IPS-NIHi11 (cell line): ENCODE measurements at regions not wholly inside any gene's neighbourhood (a gene's known extent, or its start where the extent isn't known, plus 50 kb on each side); places are given as distances from the start of the nearest gene placed in this dataset.

Experiments used
- DNase-seq: peaks from one replicate; pipeline ENCODE4 v3.0.0; 2012; ENCODE audit warnings: mixed read lengths, low spot score

- DNase-seq = no peak
Observed at GRCh38 chr18:60775978-60776377, 403.4 kb upstream of the MC4R start.

DNA sequence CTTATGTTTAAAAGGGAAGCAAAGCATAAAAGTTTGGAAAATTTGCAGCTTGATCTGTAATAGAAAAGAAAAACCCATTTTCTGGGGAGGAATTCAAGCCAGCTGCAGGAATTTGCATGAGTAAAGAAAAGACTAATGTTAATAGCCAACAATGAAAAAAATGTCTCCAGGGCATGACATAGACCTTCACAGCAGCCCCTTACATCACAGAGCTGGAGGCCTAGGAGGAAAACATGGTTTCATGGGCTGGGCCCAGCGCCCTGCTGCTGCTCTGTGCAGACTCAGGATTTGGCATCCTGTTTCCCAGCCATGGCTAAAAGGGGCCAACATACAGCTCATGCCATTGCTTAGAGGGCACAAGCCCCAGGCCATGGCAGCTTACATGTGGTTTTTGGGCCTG, 411.6 kb upstream of the MC4R start:
- DNase-seq = no peak

- no peak for DNase-seq
Observed at GRCh38 chr18:60794802-60795201, 422.2 kb upstream of the MC4R start.

GRCh38 chr18:60804415-60804814, 431.8 kb upstream of the MC4R start:
- DNase-seq = peak; percentile 40

GRCh38 chr18:60809937-60810336, 437.4 kb upstream of the MC4R start:
- DNase-seq = no peak

DNA sequence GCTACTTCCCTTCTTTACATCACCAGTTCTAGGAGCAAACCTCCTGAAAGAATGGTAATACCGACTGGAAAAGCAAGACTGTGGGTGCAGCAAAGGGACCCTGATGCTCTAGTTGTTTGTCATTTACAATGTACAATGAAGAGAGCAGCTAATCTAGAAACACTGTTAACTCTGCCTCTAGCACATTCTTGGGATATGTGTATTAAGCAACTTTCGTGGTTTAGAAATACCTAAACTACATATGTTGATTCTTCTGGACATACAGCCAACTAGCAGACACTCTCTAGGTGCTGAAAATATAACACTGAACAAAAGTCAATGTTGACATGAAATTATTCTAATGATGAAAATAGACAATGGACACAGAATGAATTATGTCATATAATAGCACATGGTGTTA, 440.3 kb upstream of the MC4R start:
- DNase-seq = no peak

DNA sequence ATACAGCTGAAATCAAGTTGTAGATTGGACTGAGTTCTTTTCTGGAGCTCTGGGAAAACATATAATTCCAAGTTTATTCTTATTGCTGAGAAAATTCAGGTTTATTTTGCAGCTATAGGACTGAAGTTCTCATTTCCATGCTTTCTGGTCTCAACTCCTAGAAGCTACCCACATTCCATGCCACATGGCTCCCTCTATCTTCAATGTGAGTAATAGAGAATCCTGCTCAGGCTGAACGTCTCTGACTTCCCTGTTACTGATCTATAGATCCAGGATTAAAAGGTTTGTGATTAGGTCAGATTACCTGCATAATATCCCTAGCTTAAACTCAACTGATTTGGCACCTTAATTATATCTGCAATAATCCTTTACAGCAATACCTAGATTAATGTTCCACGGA, 453.8 kb upstream of the MC4R start:
- peak; percentile 12 for DNase-seq

DNA sequence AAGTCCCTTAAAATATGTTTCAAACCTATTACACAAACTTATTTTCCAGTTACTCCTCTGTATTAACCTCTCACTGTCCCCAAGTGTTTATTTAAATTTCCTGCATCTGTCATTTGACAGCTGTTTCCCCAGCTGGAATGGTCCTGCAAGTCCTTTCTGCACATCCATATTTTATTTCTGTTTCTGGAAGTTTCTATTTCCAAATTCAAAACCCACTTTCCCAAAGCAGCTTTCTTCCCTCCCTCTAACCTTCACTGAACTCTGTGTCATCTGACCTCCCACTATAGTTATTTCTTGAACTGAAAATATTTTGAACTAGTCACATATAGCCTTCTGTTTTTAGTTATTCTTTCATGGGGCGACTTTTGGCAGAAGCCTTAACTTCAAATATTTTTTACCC, 459.4 kb upstream of the MC4R start:
- DNase-seq = no peak

- DNase-seq = no peak
Observed at GRCh38 chr18:60838677-60839076, 466.1 kb upstream of the MC4R start.

- DNase-seq = no peak
Observed at GRCh38 chr18:60846396-60846795, 473.8 kb upstream of the MC4R start.

DNA sequence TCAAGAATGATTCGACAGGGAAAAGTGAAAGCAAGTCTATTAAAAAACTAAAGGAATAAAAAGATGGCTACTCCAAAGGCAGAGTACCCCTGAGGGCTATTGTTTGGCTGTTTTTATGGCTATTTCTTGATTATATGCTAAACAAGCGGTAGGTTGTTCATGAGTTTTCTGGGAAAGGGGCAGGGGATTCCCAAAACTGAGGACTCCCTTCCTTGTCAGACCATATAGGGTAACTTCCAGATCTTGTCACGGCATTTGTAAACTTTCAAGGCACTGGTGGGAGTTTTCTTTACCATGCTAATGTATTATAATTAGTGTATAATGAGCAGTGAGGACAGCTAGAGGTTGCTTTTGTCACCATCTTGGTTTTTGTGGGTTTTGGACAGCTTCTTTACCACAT, 474.9 kb upstream of the MC4R start:
- no peak for DNase-seq

DNA sequence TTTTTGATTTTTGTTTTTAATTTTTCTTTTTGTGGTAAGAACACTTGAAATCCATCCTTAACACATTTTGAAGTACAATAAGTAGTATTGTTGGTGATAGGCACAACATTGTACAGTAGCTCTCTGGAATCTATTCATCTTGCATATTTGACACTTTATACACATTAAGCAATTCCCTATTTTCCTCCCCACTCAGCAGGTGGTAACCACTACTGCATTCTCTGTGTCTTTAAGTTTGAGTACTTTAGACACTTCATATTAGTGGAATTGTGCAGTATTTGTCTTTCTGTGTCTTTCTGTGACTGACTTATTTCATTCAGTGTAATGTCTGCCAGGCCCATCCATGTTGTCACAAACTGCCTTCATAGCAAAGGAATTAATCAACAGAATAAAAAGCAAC, 471.7 kb upstream of the CDH20 start:
- DNase-seq = no peak

DNA sequence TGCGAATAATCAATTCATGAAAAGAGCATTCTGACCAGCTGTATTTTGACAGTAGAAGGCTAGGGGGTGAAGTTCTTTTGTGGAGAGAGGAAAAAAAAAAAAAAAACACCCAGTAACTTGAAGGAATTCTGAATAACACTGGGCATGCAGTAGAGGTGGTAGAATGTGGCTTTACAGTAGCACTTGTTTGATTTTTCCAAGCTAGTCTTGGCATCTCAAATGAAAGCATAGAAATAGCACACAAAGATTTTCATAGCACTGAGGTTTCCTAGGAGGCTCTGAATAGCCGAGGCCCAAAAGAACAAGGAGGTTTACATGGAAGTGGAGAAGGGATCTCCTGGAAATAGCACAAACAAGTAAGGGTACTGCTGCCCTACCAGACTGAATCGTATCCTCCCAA, 470.2 kb upstream of the CDH20 start:
- no peak for DNase-seq

DNA sequence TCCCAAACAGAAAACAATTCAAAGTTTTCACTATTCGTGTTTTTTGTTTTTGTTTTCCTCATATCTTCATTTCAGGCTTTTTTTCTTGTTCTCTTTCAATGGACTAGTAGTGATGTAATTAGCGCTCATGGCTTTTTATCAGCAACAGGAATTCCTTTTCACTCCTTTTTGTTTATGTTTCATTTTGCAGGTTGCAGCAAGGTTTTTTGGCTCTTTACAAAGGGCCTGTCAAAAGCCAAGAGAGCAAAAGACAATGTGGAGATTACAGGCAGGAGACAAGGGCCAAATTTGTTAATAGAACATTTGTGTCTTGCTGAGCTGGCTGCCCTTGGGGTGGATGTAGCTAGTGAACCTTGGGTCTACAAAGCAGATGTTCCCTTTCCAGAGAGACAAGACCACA, 467.4 kb upstream of the CDH20 start:
- no peak for DNase-seq

- no peak for DNase-seq
Observed at GRCh38 chr18:60870261-60871153, 462.7 kb upstream of the CDH20 start.

DNA sequence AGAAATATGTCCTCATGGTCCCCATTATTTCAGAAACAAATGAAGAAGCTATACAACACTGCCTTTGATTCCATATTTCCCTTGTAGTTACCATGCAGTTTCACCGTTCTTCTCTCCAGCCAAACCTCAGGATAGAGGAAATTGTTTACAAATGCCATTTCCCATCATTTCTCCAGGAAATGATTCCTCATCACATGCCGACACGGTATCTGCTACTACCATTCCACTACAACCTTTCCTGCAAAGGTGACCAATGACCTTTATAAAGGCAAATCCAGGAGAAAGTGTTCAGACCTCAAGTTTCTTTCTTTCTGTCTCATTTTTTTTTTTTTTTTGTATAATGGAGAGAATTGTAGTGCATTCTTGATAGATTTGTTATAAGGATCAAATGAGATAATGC, 460.8 kb upstream of the CDH20 start:
- DNase-seq = no peak

GRCh38 chr18:60873708-60874107, 459.5 kb upstream of the CDH20 start:
- no peak for DNase-seq

GRCh38 chr18:60875957-60876507, 457.2 kb upstream of the CDH20 start:
- no peak for DNase-seq

- no peak for DNase-seq
Observed at GRCh38 chr18:60880184-60880583, 453.0 kb upstream of the CDH20 start.

GRCh38 chr18:60883587-60883986, 449.6 kb upstream of the CDH20 start:
- DNase-seq = no peak

DNA sequence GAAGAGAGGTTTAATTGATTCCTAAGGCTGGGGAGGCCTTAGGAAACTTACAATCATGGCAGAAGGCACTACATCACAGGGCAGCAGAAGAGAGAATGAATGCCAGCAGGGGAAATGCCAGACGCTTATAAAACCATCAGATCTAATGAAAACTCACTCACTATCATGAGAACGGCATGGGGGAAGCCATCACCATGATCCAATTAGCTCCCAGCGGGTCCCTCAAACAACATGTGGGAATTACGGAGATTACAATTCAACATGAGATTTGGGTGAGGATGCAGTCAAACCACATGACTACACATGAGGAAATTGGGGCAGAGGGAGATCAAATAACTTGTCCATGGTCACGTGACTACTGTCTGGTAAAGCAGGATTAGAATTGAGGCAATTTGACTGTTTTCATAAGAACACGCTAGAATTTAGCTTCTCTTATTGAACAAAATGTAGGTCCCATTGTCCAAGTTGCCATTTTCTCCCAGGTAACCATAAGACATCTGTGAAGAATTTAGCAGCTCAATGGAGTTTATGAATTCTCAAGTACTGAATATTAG, 445.1 kb upstream of the CDH20 start:
- no peak for DNase-seq

GRCh38 chr18:60889442-60889841, 443.8 kb upstream of the CDH20 start:
- DNase-seq = no peak

- no peak for DNase-seq
Observed at GRCh38 chr18:60891936-60892335, 441.3 kb upstream of the CDH20 start.

GRCh38 chr18:60892441-60892840, 440.8 kb upstream of the CDH20 start:
- DNase-seq = no peak
